ENCODE measurements at regions not wholly inside any gene's neighbourhood (a gene's known extent, or its start where the extent isn't known, plus 50 kb on each side); places are given as distances from the start of the nearest gene placed in this dataset.
A peak's percentile ranks its signal among the peaks of the same experiment; 100 is the strongest.
"Not testable (repeated sequence)": the region's sequence is repeated elsewhere in the genome, so short reads cannot be mapped to it uniquely, and the experiment has no call there.

DNA sequence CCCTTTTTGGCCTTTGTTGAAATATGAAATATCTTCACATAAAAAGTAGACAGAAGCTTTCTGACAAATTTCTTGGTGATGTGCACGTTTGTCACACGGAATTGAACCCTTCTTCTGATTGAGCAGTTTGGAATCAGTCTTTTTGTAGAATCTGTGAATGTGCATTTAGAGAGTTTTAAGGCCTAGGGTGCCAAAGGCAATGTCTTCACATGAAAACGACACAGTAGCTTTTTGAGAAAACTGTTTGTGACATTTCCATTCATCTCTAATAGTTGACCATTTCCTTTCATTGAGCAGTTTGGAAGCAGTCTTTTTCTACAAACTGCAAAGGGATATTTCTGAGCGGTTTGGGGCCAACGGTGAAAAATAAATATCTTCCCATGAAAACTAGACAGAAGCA lies 3036.0 kb downstream of the TUBA3C start:
- H3K79me2 ChIP-seq (ENCODE audit: insufficient read depth, low read depth, low read length); H3K36me3 ChIP-seq (ENCODE audit: insufficient read depth, low read length); intact Hi-C loops (cut with micrococcal nuclease; ENCODE audit: unreplicated experiment); H4K20me1 ChIP-seq (ENCODE audit: insufficient read depth, low read length); H2AFZ ChIP-seq (ENCODE audit: low read length); H3K4me1 ChIP-seq (ENCODE audit: insufficient read depth, low read length, poor library complexity, severe bottlenecking); H3K4me3 ChIP-seq (ENCODE audit: low read depth, low read length, poor library complexity, severe bottlenecking); BruUV-seq (replicated peaks); H3K9me3 ChIP-seq (ENCODE audit: low read length); H3K4me2 ChIP-seq (ENCODE audit: low read length); CTCF ChIA-PET (ENCODE audit: unreplicated experiment); H3K9me2 ChIP-seq (ENCODE audit: insufficient read depth, low read length); DNase-seq (ENCODE audit: low spot score); H3K27ac ChIP-seq (ENCODE audit: low read depth, low read length, poor library complexity, severe bottlenecking); POLR2A ChIA-PET: not testable (repeated sequence)

DNA sequence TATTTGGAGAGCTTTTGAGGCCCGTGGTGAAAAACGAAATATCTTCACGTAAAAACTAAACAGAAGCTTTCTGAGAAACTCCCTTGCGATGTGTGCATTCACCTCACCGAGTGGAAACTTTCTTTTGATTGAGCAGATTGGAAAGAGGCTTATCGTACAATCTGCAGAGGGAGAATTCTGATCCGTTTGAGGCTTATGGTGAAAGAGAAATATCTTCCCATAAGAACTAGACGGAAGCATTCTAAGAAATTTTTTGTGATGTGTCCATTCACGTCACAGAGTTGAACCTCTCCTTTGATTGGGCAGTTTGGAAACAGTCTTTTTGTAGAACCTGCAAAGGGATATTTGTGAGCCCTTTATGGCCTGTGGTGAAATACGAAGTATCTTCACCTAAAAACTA lies 3040.3 kb downstream of the TUBA3C start:
- intact Hi-C loops (cut with micrococcal nuclease; ENCODE audit: unreplicated experiment); H2AFZ ChIP-seq (ENCODE audit: low read length); H4K20me1 ChIP-seq (ENCODE audit: insufficient read depth, low read length); H3K4me1 ChIP-seq (ENCODE audit: insufficient read depth, low read length, poor library complexity, severe bottlenecking); H3K4me2 ChIP-seq (ENCODE audit: low read length); BruUV-seq (replicated peaks); POLR2A ChIA-PET; H3K9me2 ChIP-seq (ENCODE audit: insufficient read depth, low read length); CTCF ChIA-PET (ENCODE audit: unreplicated experiment); DNase-seq (ENCODE audit: low spot score); H3K4me3 ChIP-seq (ENCODE audit: low read depth, low read length, poor library complexity, severe bottlenecking); H3K79me2 ChIP-seq (ENCODE audit: insufficient read depth, low read depth, low read length); H3K27ac ChIP-seq (ENCODE audit: low read depth, low read length, poor library complexity, severe bottlenecking); H3K36me3 ChIP-seq (ENCODE audit: insufficient read depth, low read length); H3K9me3 ChIP-seq (ENCODE audit: low read length): not testable (repeated sequence)

DNA sequence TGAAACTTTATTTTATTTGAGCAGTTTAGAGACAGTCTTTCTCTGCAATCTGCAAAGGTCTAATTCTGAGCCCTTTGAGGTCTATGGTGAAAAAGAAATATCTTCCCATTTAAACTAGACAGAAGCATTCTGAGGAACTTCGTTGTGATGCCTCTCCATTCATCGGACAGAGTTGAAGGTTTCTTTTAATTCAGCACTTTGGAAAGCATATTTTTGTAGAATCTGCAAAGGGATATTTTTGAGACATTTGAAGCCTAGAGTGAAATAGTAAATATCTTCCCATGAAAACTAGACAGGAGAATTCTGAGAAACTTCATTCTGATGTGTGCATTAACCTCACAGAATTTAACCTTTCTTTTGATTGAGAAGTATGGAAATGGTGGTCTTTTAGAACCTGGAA lies 3044.8 kb downstream of the TUBA3C start:
- DNase-seq (ENCODE audit: low spot score); H3K79me2 ChIP-seq (ENCODE audit: insufficient read depth, low read depth, low read length); H2AFZ ChIP-seq (ENCODE audit: low read length); H3K4me2 ChIP-seq (ENCODE audit: low read length); intact Hi-C loops (cut with micrococcal nuclease; ENCODE audit: unreplicated experiment); H3K4me1 ChIP-seq (ENCODE audit: insufficient read depth, low read length, poor library complexity, severe bottlenecking); H3K9me2 ChIP-seq (ENCODE audit: insufficient read depth, low read length); POLR2A ChIA-PET; H3K4me3 ChIP-seq (ENCODE audit: low read depth, low read length, poor library complexity, severe bottlenecking); H4K20me1 ChIP-seq (ENCODE audit: insufficient read depth, low read length); BruUV-seq (replicated peaks); H3K9me3 ChIP-seq (ENCODE audit: low read length); H3K36me3 ChIP-seq (ENCODE audit: insufficient read depth, low read length); CTCF ChIA-PET (ENCODE audit: unreplicated experiment); H3K27ac ChIP-seq (ENCODE audit: low read depth, low read length, poor library complexity, severe bottlenecking): not testable (repeated sequence)

DNA sequence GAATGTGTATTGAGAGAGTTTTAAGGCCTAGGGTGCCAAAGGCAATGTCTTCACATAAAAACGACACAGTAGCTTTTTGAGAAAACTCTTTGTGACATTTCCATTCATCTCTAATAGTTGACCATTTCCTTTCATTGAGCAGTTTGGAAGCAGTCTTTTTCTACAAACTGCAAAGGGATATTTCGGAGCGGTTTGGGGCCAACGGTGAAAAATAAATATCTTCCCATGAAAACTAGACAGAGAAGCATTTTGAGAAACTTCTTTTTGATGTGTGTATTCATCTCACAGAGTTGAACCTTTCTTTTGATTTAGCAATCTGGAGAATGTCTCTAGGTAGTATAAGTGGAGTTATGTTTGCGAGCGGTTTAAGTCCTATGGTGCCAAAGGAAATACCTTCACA lies 3052.9 kb downstream of the TUBA3C start:
- not testable (repeated sequence) for H3K9me3 ChIP-seq (ENCODE audit: low read length); H4K20me1 ChIP-seq (ENCODE audit: insufficient read depth, low read length)

DNA sequence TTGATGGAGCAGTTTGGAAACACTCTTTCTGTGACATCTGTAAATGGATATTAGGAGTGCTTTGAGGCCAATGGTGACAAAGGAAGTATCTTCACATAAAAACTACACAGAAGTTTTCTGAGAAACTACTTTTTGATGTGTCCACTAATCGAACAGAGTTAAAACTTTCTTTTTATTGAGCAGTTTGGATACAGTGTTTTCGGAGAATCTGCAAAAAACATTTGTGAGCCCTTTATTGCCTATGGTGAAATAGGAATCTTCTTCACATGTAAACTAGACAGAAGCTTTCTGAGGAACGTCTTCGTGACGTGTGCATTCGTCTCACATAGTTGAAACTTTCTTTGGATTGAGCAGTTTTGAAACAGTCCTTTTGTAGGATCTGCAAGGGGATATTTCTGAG lies 3068.2 kb downstream of the TUBA3C start:
- H3K79me2 ChIP-seq (ENCODE audit: insufficient read depth, low read depth, low read length); H2AFZ ChIP-seq (ENCODE audit: low read length); POLR2A ChIA-PET; H3K9me3 ChIP-seq (ENCODE audit: low read length); H3K9me2 ChIP-seq (ENCODE audit: insufficient read depth, low read length); intact Hi-C loops (cut with micrococcal nuclease; ENCODE audit: unreplicated experiment); CTCF ChIA-PET (ENCODE audit: unreplicated experiment); BruUV-seq (replicated peaks); H3K4me3 ChIP-seq (ENCODE audit: low read depth, low read length, poor library complexity, severe bottlenecking); H3K4me2 ChIP-seq (ENCODE audit: low read length); H3K27ac ChIP-seq (ENCODE audit: low read depth, low read length, poor library complexity, severe bottlenecking); H3K4me1 ChIP-seq (ENCODE audit: insufficient read depth, low read length, poor library complexity, severe bottlenecking); H3K36me3 ChIP-seq (ENCODE audit: insufficient read depth, low read length); H4K20me1 ChIP-seq (ENCODE audit: insufficient read depth, low read length): not testable (repeated sequence)
- DNase-seq (ENCODE audit: low spot score), result peak; percentile 5

More for the DNA sequence above, 3052.9 kb downstream of the TUBA3C start:
- BruUV-seq (replicated peaks); H3K4me1 ChIP-seq (ENCODE audit: insufficient read depth, low read length, poor library complexity, severe bottlenecking); DNase-seq (ENCODE audit: low spot score); H3K79me2 ChIP-seq (ENCODE audit: insufficient read depth, low read depth, low read length); H3K4me3 ChIP-seq (ENCODE audit: low read depth, low read length, poor library complexity, severe bottlenecking); H3K36me3 ChIP-seq (ENCODE audit: insufficient read depth, low read length); H3K4me2 ChIP-seq (ENCODE audit: low read length); intact Hi-C loops (cut with micrococcal nuclease; ENCODE audit: unreplicated experiment); H3K9me2 ChIP-seq (ENCODE audit: insufficient read depth, low read length); POLR2A ChIA-PET; H2AFZ ChIP-seq (ENCODE audit: low read length); CTCF ChIA-PET (ENCODE audit: unreplicated experiment); H3K27ac ChIP-seq (ENCODE audit: low read depth, low read length, poor library complexity, severe bottlenecking): not testable (repeated sequence)

Measured in OCI-LY7 (cell line).